SK-N-SH (cell line): ENCODE measurements at regions not wholly inside any gene's neighbourhood (a gene's known extent, or its start where the extent isn't known, plus 50 kb on each side); places are given as distances from the start of the nearest gene placed in this dataset.

ENCODE experiments used
- CTCF ChIA-PET: fragments of 300-600, 350-600 bp; formaldehyde crosslinking; extraction: SDS; loops from one replicate; lab custom pipeline; 2021; lab: Yijun Ruan, JAX
- POLR2A ChIA-PET: fragments of 350-600 bp; sonication (Branson Sonifier 250); formaldehyde crosslinking; extraction: SDS; loops from one replicate; lab custom pipeline; 2020; ENCODE audit warnings: antibody characterized with exemption, inconsistent platforms; lab: Yijun Ruan, JAX
- DNase-seq: peaks from one replicate; pipeline ENCODE4 v3.0.0; 2012
- H2AFZ ChIP-seq: fragments of 200-600 bp; sonication (generic); 2 replicates; pipeline ENCODE4 v1.8.1; 2016; ENCODE audit warnings: antibody characterized with exemption, mild to moderate bottlenecking, low read depth
- H3F3A ChIP-seq: fragments of 200-600 bp; sonication (generic); replicated peaks from 2 replicates; pipeline ENCODE3; 2016; ENCODE audit warnings: antibody characterized with exemption, mild to moderate bottlenecking; ENCODE audit not compliant: insufficient read depth
- H3K27ac ChIP-seq, 2 experiments: fragments of 200-500 bp in 1 of 2; fragments of 200-600 bp in 1 of 2; sonication (Bioruptor generic) in 1 of 2; sonication (generic), shearing (Covaris generic) in 1 of 2; 2 replicates each; pipeline versions ENCODE4 v1.5.1 to v1.6.1; 2014 to 2016; ENCODE audit warnings: low read depth in 2 of 2, inconsistent platforms in 1 of 2, low read length in 1 of 2, mild to moderate bottlenecking in 1 of 2, mixed read lengths in 1 of 2
- H3K27me3 ChIP-seq: fragments of 200-600 bp; sonication (generic), shearing (Covaris generic); 2 replicates; pipeline ENCODE4 v1.6.1; 2016; ENCODE audit warnings: mixed run types; ENCODE audit not compliant: insufficient read depth
- H3K36me3 ChIP-seq, 2 experiments: fragments of 200-500 bp in 1 of 2; fragments of 200-600 bp in 1 of 2; sonication (Bioruptor generic) in 1 of 2; sonication (generic) in 1 of 2; replicated peaks in 1 of 2; 2 replicates each; pipeline versions ENCODE3 to v1.5.1; 2014 to 2016; ENCODE audit warnings: low read length in 1 of 2, mild to moderate bottlenecking in 1 of 2; ENCODE audit not compliant: insufficient read depth in 2 of 2, control insufficient read depth in 1 of 2
- H3K4me1 ChIP-seq, 2 experiments: fragments of 200-500 bp in 1 of 2; fragments of 200-600 bp in 1 of 2; sonication (Bioruptor generic) in 1 of 2; sonication (generic), shearing (Covaris generic) in 1 of 2; 2 replicates each; pipeline versions ENCODE4 v1.5.1 to v1.6.1; 2014 to 2016; ENCODE audit warnings: low read depth in 1 of 2, low read length in 1 of 2, mixed run types in 1 of 2; ENCODE audit not compliant: insufficient read depth in 2 of 2, control insufficient read depth in 1 of 2
- H3K4me2 ChIP-seq: fragments of 200-600 bp; sonication (generic), shearing (Covaris generic); 2 replicates; pipeline ENCODE4 v1.6.1; 2017; ENCODE audit warnings: mixed run types
- H3K4me3 ChIP-seq, 2 experiments: fragments of 200-500 bp in 1 of 2; fragments of 200-600 bp in 1 of 2; sonication (Bioruptor generic) in 1 of 2; sonication (generic), shearing (Covaris generic) in 1 of 2; 2 replicates each; pipeline versions ENCODE4 v1.5.1 to v1.8.1; 2014 to 2016; ENCODE audit warnings: low read depth in 2 of 2, inconsistent platforms in 1 of 2, low read length in 1 of 2, mild to moderate bottlenecking in 1 of 2, mixed read lengths in 1 of 2, moderate library complexity in 1 of 2
- H3K79me2 ChIP-seq: fragments of 200-600 bp; sonication (generic); 2 replicates; pipeline ENCODE4 v1.8.1; 2017; ENCODE audit warnings: mild to moderate bottlenecking; ENCODE audit not compliant: insufficient read depth
- H3K9ac ChIP-seq: fragments of 200-600 bp; sonication (generic); 2 replicates; pipeline ENCODE4 v1.6.1; 2017; ENCODE audit warnings: mixed run types
- H3K9me2 ChIP-seq: fragments of 200-600 bp; sonication (generic); 2 replicates; pipeline ENCODE4 v1.6.1; 2017; ENCODE audit warnings: mixed run types
- H3K9me3 ChIP-seq: fragments of 200-600 bp; sonication (generic); 2 replicates; pipeline ENCODE4 v1.6.1; 2017; ENCODE audit warnings: mixed run types, mild to moderate bottlenecking, moderate library complexity
- H4K20me1 ChIP-seq: fragments of 200-600 bp; sonication (generic); 2 replicates; pipeline ENCODE4 v1.6.1; 2017; ENCODE audit warnings: mild to moderate bottlenecking, mixed run types; ENCODE audit not compliant: insufficient read depth
- CHD2 ChIP-seq: fragments of 150-350 bp; IDR thresholded peaks from 2 replicates; pipeline ENCODE4 v1.6.1; 2018; ENCODE audit warnings: low read length; ENCODE audit not compliant: partially characterized antibody
- FOXJ3 ChIP-seq: sonication (generic); formaldehyde crosslinking; IDR thresholded peaks from 2 replicates; pipeline ENCODE4 v1.5.1; 2020; ENCODE audit warnings: mild to moderate bottlenecking, missing genetic modification reagents
- FOXM1 ChIP-seq: IDR thresholded peaks from 2 replicates; pipeline ENCODE4 v1.4.0; 2012; ENCODE audit warnings: low read depth, mild to moderate bottlenecking
- GABPA ChIP-seq: IDR thresholded peaks from 2 replicates; pipeline ENCODE4 v1.4.0; 2012; ENCODE audit warnings: low read depth, mild to moderate bottlenecking
- GATA2 ChIP-seq: sonication (generic); formaldehyde crosslinking; IDR thresholded peaks from 2 replicates; pipeline ENCODE4 v1.5.0; 2020; ENCODE audit warnings: mild to moderate bottlenecking, missing genetic modification reagents
- JUND ChIP-seq: IDR thresholded peaks from 2 replicates; pipeline ENCODE4 v1.4.0; 2012
- MEF2A ChIP-seq: IDR thresholded peaks from 2 replicates; pipeline ENCODE4 v1.4.0; 2012; ENCODE audit warnings: low read depth, borderline replicate concordance
- NFIC ChIP-seq: IDR thresholded peaks from 2 replicates; pipeline ENCODE4 v1.4.0; 2012; ENCODE audit warnings: borderline replicate concordance
- NRF1 ChIP-seq: IDR thresholded peaks from 2 replicates; pipeline ENCODE4 v1.6.1; 2012; ENCODE audit warnings: low read depth, mild to moderate bottlenecking, low read length
- POLR2AphosphoS5 ChIP-seq: IDR thresholded peaks from 2 replicates; pipeline ENCODE4 v1.6.1; 2012; ENCODE audit warnings: low read depth, low read length
- RCOR1 ChIP-seq: fragments of 150-350 bp; IDR thresholded peaks from 2 replicates; pipeline ENCODE4 v1.6.1; 2017; ENCODE audit warnings: antibody characterized with exemption, low read length
- RFX5 ChIP-seq: IDR thresholded peaks from 2 replicates; pipeline ENCODE4 v1.6.1; 2012; ENCODE audit warnings: mild to moderate bottlenecking, improper control_type of control experiment, low read length
- SIN3A ChIP-seq: IDR thresholded peaks from 2 replicates; pipeline ENCODE4 v1.6.1; 2012; ENCODE audit warnings: low read depth, mild to moderate bottlenecking, low read length, moderate library complexity, borderline replicate concordance
- SMC3 ChIP-seq: IDR thresholded peaks from 2 replicates; pipeline ENCODE4 v1.6.1; 2012; ENCODE audit warnings: low read depth, low read length, improper control_type of control experiment
- TAF1 ChIP-seq: IDR thresholded peaks from 2 replicates; pipeline ENCODE4 v1.6.1; 2012; ENCODE audit warnings: low read depth, mild to moderate bottlenecking, low read length, moderate library complexity, borderline replicate concordance
- TEAD4 ChIP-seq: IDR thresholded peaks from 2 replicates; pipeline ENCODE4 v1.4.0; 2012; ENCODE audit warnings: mild to moderate bottlenecking, borderline replicate concordance; ENCODE audit not compliant: insufficient read depth
- YY1 ChIP-seq: IDR thresholded peaks from 2 replicates; pipeline ENCODE4 v1.4.0; 2012; ENCODE audit warnings: low read depth, mild to moderate bottlenecking
- WGBS: methylation state at CpG from one replicate; pipeline ENCODE4 v1.1.6; 2017; ENCODE audit warnings: low lambda C conversion rate; 5-methylcytosine and 5-hydroxymethylcytosine counted together
- TF ChIP-seq, protein P1 (sequence below): fragments of 200-600 bp; sonication (generic); IDR thresholded peaks from 2 replicates; pipeline ENCODE4 v1.6.1; 2017; ENCODE audit warnings: antibody characterized with exemption, mild to moderate bottlenecking, moderate library complexity
- TF ChIP-seq, protein P2 (sequence below): IDR thresholded peaks from 2 replicates; pipeline ENCODE4 v1.4.0; 2012; ENCODE audit warnings: low read depth, borderline replicate concordance

DNA sequence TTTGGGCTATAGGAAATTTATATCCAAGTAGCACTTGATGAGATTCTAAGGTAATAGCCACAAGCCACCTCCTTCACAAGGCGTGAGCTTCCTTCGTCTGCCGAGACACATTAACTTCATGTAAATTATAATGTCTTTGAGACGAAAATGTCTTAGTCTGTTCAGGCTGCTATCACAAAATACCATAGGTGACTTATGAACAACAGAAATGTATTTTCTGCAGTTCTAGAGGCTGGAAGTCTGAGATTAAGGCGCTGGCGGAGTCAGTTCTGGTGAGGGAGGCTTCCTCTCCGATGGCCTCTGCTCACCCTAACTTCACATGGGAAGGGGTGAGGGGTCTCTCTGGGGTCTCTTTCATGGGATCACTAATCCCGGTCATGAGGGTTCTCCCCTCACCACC is 133.0 kb downstream of the ETS2 start:
- Histone ChIP-seq H4K20me1 (no peaks in the 10 kb centered on the region), H3K36me3 (no peaks in the 10 kb centered on the region), H3K9me2 (no peaks in the 10 kb centered on the region), H3F3A (no peaks in the 10 kb centered on the region)
- DNase-seq: no peak
- TF ChIP-seq MEF2A (no peak), FOXJ3 (CRISPR knock-in tag) (no peak), GATA2 (no peak), NRF1 (no peak), CHD2 (no peak), YY1 (no peak), NFIC (no peak)
- TF ChIP-seq, all 33 proteins: peak for 0
- no peak overlapping the region for H2AFZ ChIP-seq
- no peaks in the 10 kb centered on the region for H3K27me3 ChIP-seq
- POLR2A ChIA-PET: no interaction called here
- H3K9me3 ChIP-seq: no peaks in the 10 kb centered on the region
- H3K79me2 ChIP-seq: no peaks in the 10 kb centered on the region
- CTCF ChIA-PET: interaction anchor here (1.0 kb wide), 1 partner anchor 12 kb away, joined by 3 read pairs; no protein-coding TSS in a partner anchor
- 0 out of 4 replicates have a peak overlapping the region, but pooled peaks of 1 of the 2 experiments have one; percentile 7 for H3K27ac ChIP-seq
- WGBS: 77% methylated on average over 8 of the region's 8 CpGs
- no peak overlapping the region for H3K4me2 ChIP-seq
- H3K4me1 ChIP-seq: peaks cover 0 to 17% of the 10 kb centered on the region in 2 experiments; a peak in 1 of 4 replicates
- H3K4me3 ChIP-seq: no peak overlapping the region
- no peak overlapping the region for H3K9ac ChIP-seq

DNA sequence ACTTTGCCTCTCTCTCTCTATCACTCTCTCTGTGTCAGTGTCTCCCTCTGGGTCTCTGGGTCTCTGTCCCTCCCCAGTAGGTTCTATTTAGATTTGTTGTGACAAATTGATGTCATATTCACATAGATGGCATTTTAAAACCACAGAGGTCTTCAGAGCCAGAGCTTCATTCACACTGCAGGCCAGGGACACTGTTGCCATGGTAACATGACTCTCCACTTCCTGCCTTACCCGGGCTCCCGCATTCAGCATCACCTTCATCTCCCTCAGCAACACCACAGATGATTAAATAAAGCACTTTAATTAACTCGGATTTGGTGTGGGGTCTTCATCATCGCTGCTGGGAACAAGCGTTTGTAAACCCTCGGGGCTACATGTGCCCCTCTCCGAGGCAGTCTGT is 132.6 kb downstream of the ETS2 start:
- no peaks in the 10 kb centered on the region for H3K36me3 ChIP-seq
- H3K9ac ChIP-seq: no peak overlapping the region
- no peak overlapping the region for H2AFZ ChIP-seq
- no peaks in the 10 kb centered on the region for H3F3A ChIP-seq
- POLR2A ChIA-PET: no interaction called here
- DNase-seq: peak; percentile 74
- H3K4me1 ChIP-seq: peaks cover 0 to 17% of the 10 kb centered on the region in 2 experiments; a peak in 1 of 4 replicates
- H3K9me3 ChIP-seq: no peaks in the 10 kb centered on the region
- H3K4me2 ChIP-seq: no peak overlapping the region
- H3K27ac ChIP-seq: 0 out of 4 replicates have a peak overlapping the region, but pooled peaks of 1 of the 2 experiments have one; percentile 40
- H4K20me1 ChIP-seq: no peaks in the 10 kb centered on the region
- TF ChIP-seq RFX5 (peak; percentile 73; the same call in 1 of the 2 replicates), TEAD4 (no peak)
- H3K9me2 ChIP-seq: no peaks in the 10 kb centered on the region
- H3K79me2 ChIP-seq: no peaks in the 10 kb centered on the region
- 31% methylated on average over 7 of the region's 7 CpGs for WGBS
- H3K27me3 ChIP-seq: no peaks in the 10 kb centered on the region
- CTCF ChIA-PET: interaction anchor here (1.0 kb wide), 1 partner anchor 12 kb away, joined by 3 read pairs; no protein-coding TSS in a partner anchor
- no peak overlapping the region for H3K4me3 ChIP-seq

DNA sequence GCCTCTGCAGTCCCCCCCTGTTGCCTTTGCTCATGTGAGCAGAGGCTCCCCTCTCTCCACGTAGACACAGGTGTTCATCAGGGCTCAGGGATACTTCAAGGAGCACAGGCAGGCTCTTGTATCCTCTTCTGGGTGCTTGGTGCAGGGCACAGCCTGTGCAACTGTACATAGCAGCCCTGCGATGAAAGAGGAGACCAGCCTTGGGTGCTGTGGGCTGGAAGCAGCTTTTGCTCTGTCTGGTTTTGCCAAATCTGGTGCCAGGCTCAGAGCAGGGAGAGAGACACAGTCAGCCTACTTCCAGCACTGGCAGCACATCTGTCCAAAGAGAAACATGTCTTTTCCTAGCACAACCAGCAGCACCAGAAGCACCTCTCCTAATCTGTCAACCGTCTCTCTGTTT is 132.1 kb downstream of the ETS2 start:
- 0 out of 4 replicates have a peak overlapping the region, but pooled peaks of 1 of the 2 experiments have one; percentile 40 for H3K27ac ChIP-seq
- no peak overlapping the region for H3K9ac ChIP-seq
- no peaks in the 10 kb centered on the region for H3K9me2 ChIP-seq
- no peak overlapping the region for H2AFZ ChIP-seq
- H3K4me2 ChIP-seq: no peak overlapping the region
- WGBS: 59% methylated on average over 2 of the region's 3 CpGs
- no peak for DNase-seq
- no peak overlapping the region for H3K4me3 ChIP-seq
- ChIA-PET POLR2A (no interaction called here), CTCF (no interaction called here)
- H3K36me3 ChIP-seq: no peaks in the 10 kb centered on the region
- H3F3A ChIP-seq: no peaks in the 10 kb centered on the region
- no peaks in the 10 kb centered on the region for H3K79me2 ChIP-seq
- H3K27me3 ChIP-seq: no peaks in the 10 kb centered on the region
- H3K4me1 ChIP-seq: peaks cover 0 to 17% of the 10 kb centered on the region in 2 experiments; a peak in 1 of 4 replicates
- H3K9me3 ChIP-seq: no peaks in the 10 kb centered on the region
- H4K20me1 ChIP-seq: no peaks in the 10 kb centered on the region
- TF ChIP-seq GABPA (no peak), SMC3 (no peak), SIN3A (no peak), GATA2 (no peak), RCOR1 (no peak), MEF2A (no peak), JUND (no peak), TAF1 (no peak), YY1 (no peak), FOXM1 (no peak), FOXJ3 (CRISPR knock-in tag) (no peak), POLR2AphosphoS5 (no peak), TEAD4 (no peak)
- TF ChIP-seq, protein P1, sequence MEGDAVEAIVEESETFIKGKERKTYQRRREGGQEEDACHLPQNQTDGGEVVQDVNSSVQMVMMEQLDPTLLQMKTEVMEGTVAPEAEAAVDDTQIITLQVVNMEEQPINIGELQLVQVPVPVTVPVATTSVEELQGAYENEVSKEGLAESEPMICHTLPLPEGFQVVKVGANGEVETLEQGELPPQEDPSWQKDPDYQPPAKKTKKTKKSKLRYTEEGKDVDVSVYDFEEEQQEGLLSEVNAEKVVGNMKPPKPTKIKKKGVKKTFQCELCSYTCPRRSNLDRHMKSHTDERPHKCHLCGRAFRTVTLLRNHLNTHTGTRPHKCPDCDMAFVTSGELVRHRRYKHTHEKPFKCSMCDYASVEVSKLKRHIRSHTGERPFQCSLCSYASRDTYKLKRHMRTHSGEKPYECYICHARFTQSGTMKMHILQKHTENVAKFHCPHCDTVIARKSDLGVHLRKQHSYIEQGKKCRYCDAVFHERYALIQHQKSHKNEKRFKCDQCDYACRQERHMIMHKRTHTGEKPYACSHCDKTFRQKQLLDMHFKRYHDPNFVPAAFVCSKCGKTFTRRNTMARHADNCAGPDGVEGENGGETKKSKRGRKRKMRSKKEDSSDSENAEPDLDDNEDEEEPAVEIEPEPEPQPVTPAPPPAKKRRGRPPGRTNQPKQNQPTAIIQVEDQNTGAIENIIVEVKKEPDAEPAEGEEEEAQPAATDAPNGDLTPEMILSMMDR: no peak
- TF ChIP-seq, protein P2, sequence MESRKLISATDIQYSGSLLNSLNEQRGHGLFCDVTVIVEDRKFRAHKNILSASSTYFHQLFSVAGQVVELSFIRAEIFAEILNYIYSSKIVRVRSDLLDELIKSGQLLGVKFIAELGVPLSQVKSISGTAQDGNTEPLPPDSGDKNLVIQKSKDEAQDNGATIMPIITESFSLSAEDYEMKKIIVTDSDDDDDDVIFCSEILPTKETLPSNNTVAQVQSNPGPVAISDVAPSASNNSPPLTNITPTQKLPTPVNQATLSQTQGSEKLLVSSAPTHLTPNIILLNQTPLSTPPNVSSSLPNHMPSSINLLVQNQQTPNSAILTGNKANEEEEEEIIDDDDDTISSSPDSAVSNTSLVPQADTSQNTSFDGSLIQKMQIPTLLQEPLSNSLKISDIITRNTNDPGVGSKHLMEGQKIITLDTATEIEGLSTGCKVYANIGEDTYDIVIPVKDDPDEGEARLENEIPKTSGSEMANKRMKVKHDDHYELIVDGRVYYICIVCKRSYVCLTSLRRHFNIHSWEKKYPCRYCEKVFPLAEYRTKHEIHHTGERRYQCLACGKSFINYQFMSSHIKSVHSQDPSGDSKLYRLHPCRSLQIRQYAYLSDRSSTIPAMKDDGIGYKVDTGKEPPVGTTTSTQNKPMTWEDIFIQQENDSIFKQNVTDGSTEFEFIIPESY: no peak
